Fibroblast of mammary gland (primary cell): ENCODE measurements at regions not wholly inside any gene's neighbourhood (a gene's known extent, or its start where the extent isn't known, plus 50 kb on each side); places are given as distances from the start of the nearest gene placed in this dataset.

Experiments used
- DNase-seq: peaks from one replicate; pipeline ENCODE4 v3.0.0-alpha.2; 2010; ENCODE audit warnings: low read depth
- H3K4me3 ChIP-seq: 2 replicates; pipeline ENCODE4 v1.5.1; 2011; ENCODE audit warnings: low read depth, mild to moderate bottlenecking, low read length, moderate library complexity; ENCODE audit not compliant: control insufficient read depth
- CTCF ChIP-seq: conservative IDR thresholded peaks from 2 replicates; pipeline ENCODE4 v1.5.1; 2011; ENCODE audit warnings: low read depth, low read length, inconsistent platforms; ENCODE audit not compliant: control insufficient read depth, insufficient read depth

GRCh38 chr9:87063246-87063645 is 115.9 kb upstream of the GAS1 start:
- peak; percentile 85 for DNase-seq
- no peak for TF ChIP-seq CTCF
- no peak overlapping the region for H3K4me3 ChIP-seq

GRCh38 chr9:87063871-87064270 is 116.6 kb upstream of the GAS1 start:
- TF ChIP-seq CTCF: no peak
- peak; percentile 80 for DNase-seq
- H3K4me3 ChIP-seq: no peak overlapping the region

- no peak for DNase-seq
- no peak overlapping the region for H3K4me3 ChIP-seq
- no peak for TF ChIP-seq CTCF
Measured at GRCh38 chr9:87064311-87064710, 117.0 kb upstream of the GAS1 start.

GRCh38 chr9:87065981-87066380 is 118.7 kb upstream of the GAS1 start:
- peak; percentile 54 for DNase-seq
- TF ChIP-seq CTCF: no peak
- no peak overlapping the region for H3K4me3 ChIP-seq

- DNase-seq: peak; percentile 30
- TF ChIP-seq CTCF: no peak
- H3K4me3 ChIP-seq: no peak overlapping the region
Measured at GRCh38 chr9:87067426-87067825, 120.1 kb upstream of the GAS1 start.

- no peak overlapping the region for H3K4me3 ChIP-seq
- TF ChIP-seq CTCF: no peak
- DNase-seq: no peak
Measured at GRCh38 chr9:87068177-87068840, 121.0 kb upstream of the GAS1 start.

- H3K4me3 ChIP-seq: no peak overlapping the region
- DNase-seq: peak; percentile 69
- no peak for TF ChIP-seq CTCF
Measured at GRCh38 chr9:87069690-87070089, 122.4 kb upstream of the GAS1 start.
